ENCODE measurements at regions not wholly inside any gene's neighbourhood (a gene's known extent, or its start where the extent isn't known, plus 50 kb on each side); places are given as distances from the start of the nearest gene placed in this dataset.

GRCh38 chr1:208807446-208808127, 563.4 kb upstream of the PLXNA2 start:
- Histone ChIP-seq H3K27ac (ENCODE audit: low read depth in 1 of 2, low read length in 2 of 2) (no peak overlapping the region), H2AFZ (ENCODE audit: insufficient read depth, low read depth, low read length, poor library complexity, severe bottlenecking) (no peak overlapping the region), H3K4me1 (ENCODE audit: control insufficient read depth in 1 of 2, insufficient read depth in 2 of 2, low read length in 2 of 2) (no peaks in the 10 kb centered on the region), H3K4me2 (replicated peaks; ENCODE audit: extremely low read depth, low read length, poor library complexity, severe bottlenecking) (no peak overlapping the region), H3K9ac (ENCODE audit: insufficient read depth, low read length, poor library complexity, severe bottlenecking) (no peak overlapping the region), H3K27me3 (ENCODE audit: control insufficient read depth in 2 of 2, insufficient read depth in 2 of 2, low read length in 2 of 2) (no peaks in the 10 kb centered on the region), H3K4me3 (replicated peaks in 1 of 3; ENCODE audit: low read depth in 2 of 3, low read length in 3 of 3) (no peak overlapping the region), H3K36me3 (replicated peaks in 1 of 2; ENCODE audit: control insufficient read depth in 1 of 2, insufficient read depth in 2 of 2, low read length in 2 of 2) (no peaks in the 10 kb centered on the region), H3K9me3 (replicated peaks in 1 of 2; ENCODE audit: control insufficient read depth in 1 of 2, insufficient read depth in 1 of 2, low read length in 2 of 2) (no peaks in the 10 kb centered on the region), H3K79me2 (ENCODE audit: insufficient read depth, low read length) (no peaks in the 10 kb centered on the region), H4K20me1 (ENCODE audit: insufficient read depth, low read length) (no peaks in the 10 kb centered on the region)
- Mint-ChIP-seq H3K36me3 (no peaks in the 10 kb centered on the region), H3K4me1 (no peaks in the 10 kb centered on the region), H3K9me3 (peaks cover 0 to 5% (median 0%) of the 10 kb centered on the region in 7 donors), H3K27me3 (ENCODE audit: low read depth in 3 of 3) (peaks cover 0 to 3% (median 1%) of the 10 kb centered on the region in 3 donors), H3K4me3 (no peak overlapping the region), H3K27ac (no peak overlapping the region)
- WGBS (ENCODE audit: insufficient coverage) = 64% methylated on average over 2 of the region's 4 CpGs
- TF ChIP-seq, protein P1, sequence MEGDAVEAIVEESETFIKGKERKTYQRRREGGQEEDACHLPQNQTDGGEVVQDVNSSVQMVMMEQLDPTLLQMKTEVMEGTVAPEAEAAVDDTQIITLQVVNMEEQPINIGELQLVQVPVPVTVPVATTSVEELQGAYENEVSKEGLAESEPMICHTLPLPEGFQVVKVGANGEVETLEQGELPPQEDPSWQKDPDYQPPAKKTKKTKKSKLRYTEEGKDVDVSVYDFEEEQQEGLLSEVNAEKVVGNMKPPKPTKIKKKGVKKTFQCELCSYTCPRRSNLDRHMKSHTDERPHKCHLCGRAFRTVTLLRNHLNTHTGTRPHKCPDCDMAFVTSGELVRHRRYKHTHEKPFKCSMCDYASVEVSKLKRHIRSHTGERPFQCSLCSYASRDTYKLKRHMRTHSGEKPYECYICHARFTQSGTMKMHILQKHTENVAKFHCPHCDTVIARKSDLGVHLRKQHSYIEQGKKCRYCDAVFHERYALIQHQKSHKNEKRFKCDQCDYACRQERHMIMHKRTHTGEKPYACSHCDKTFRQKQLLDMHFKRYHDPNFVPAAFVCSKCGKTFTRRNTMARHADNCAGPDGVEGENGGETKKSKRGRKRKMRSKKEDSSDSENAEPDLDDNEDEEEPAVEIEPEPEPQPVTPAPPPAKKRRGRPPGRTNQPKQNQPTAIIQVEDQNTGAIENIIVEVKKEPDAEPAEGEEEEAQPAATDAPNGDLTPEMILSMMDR (IDR thresholded peaks at IDR 0.05) = no peak
- DNase-seq = peak in 1 of 3 donors; percentile 4
- intact Hi-C loops (cut with micrococcal nuclease) = no loop called here

- Histone ChIP-seq H3K4me3 (replicated peaks in 1 of 3; ENCODE audit: low read depth in 2 of 3, low read length in 3 of 3) (no peak overlapping the region), H3K79me2 (ENCODE audit: insufficient read depth, low read length) (no peaks in the 10 kb centered on the region), H3K4me1 (ENCODE audit: control insufficient read depth in 1 of 2, insufficient read depth in 2 of 2, low read length in 2 of 2) (no peaks in the 10 kb centered on the region), H3K27me3 (ENCODE audit: control insufficient read depth in 2 of 2, insufficient read depth in 2 of 2, low read length in 2 of 2) (no peaks in the 10 kb centered on the region), H3K4me2 (replicated peaks; ENCODE audit: extremely low read depth, low read length, poor library complexity, severe bottlenecking) (no peak overlapping the region), H3K9ac (ENCODE audit: insufficient read depth, low read length, poor library complexity, severe bottlenecking) (no peak overlapping the region), H2AFZ (ENCODE audit: insufficient read depth, low read depth, low read length, poor library complexity, severe bottlenecking) (no peak overlapping the region), H3K9me3 (replicated peaks in 1 of 2; ENCODE audit: control insufficient read depth in 1 of 2, insufficient read depth in 1 of 2, low read length in 2 of 2) (no peaks in the 10 kb centered on the region), H3K27ac (ENCODE audit: low read depth in 1 of 2, low read length in 2 of 2) (no peak overlapping the region), H3K36me3 (replicated peaks in 1 of 2; ENCODE audit: control insufficient read depth in 1 of 2, insufficient read depth in 2 of 2, low read length in 2 of 2) (no peaks in the 10 kb centered on the region), H4K20me1 (ENCODE audit: insufficient read depth, low read length) (no peaks in the 10 kb centered on the region)
- peaks cover 0 to 3% (median 1%) of the 10 kb centered on the region in 3 donors for H3K27me3 Mint-ChIP-seq (ENCODE audit: low read depth in 3 of 3)
- H3K36me3 Mint-ChIP-seq = no peaks in the 10 kb centered on the region
- no CpG with 5 or more reads among the region's 1 CpG for WGBS (ENCODE audit: insufficient coverage)
- TF ChIP-seq, protein P1 (IDR thresholded peaks at IDR 0.05) = no peak
- H3K4me3 Mint-ChIP-seq = no peak overlapping the region
- no peak overlapping the region for H3K27ac Mint-ChIP-seq
- no peak for DNase-seq
- intact Hi-C loops (cut with micrococcal nuclease) = no loop called here
- peaks cover 0 to 5% (median 0%) of the 10 kb centered on the region in 7 donors for H3K9me3 Mint-ChIP-seq
- H3K4me1 Mint-ChIP-seq = no peaks in the 10 kb centered on the region
Measured at GRCh38 chr1:208808301-208808700, 564.1 kb upstream of the PLXNA2 start.
